ENCODE measurements at regions not wholly inside any gene's neighbourhood (a gene's known extent, or its start where the extent isn't known, plus 50 kb on each side); places are given as distances from the start of the nearest gene placed in this dataset.
"Not testable (repeated sequence)": the region's sequence is repeated elsewhere in the genome, so short reads cannot be mapped to it uniquely, and the experiment has no call there.

DNA sequence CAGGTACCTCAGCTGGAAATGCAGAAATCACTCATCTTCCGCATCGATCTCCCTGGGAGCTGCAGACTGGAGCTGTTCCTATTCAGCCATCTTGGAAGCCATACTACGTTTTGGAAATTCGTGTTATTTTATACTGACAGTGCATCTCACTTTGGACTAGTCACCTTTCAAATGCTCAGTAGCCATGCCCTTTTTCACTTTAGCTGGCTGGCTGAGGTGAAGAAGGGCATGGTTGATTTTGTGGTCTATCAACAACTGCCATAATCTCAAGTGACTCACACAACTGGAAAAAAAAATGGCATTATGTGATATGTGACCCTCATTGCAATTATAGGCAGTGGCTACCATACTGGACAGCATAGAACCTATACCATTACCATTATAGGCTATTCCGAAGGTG, 100.5 kb downstream of the CCDC71L start:
- Histone ChIP-seq H3K27ac (ENCODE audit: extremely low read depth, low read depth, low read length) (no peak overlapping the region), H3K36me3 (ENCODE audit: control insufficient read depth in 2 of 2, insufficient read depth in 1 of 2, low read length in 2 of 2) (no peaks in the 10 kb centered on the region), H3K4me3 (ENCODE audit: low read depth, low read length) (no peak overlapping the region), H3K9me3 (ENCODE audit: control insufficient read depth, insufficient read depth, low read depth, low read length) (no peaks in the 10 kb centered on the region), H3K4me1 (ENCODE audit: control insufficient read depth, insufficient read depth, low read length) (no peaks in the 10 kb centered on the region)
- POLR2A ChIA-PET: no interaction called here
- CTCF ChIA-PET: interaction anchor here (1.2 kb wide), 1 partner anchor 18 kb away, joined by 5 read pairs; no protein-coding TSS in a partner anchor
- no peak for TF ChIP-seq ZNF660 (tag by site-specific recombination; IDR thresholded peaks at IDR 0.05)

DNA sequence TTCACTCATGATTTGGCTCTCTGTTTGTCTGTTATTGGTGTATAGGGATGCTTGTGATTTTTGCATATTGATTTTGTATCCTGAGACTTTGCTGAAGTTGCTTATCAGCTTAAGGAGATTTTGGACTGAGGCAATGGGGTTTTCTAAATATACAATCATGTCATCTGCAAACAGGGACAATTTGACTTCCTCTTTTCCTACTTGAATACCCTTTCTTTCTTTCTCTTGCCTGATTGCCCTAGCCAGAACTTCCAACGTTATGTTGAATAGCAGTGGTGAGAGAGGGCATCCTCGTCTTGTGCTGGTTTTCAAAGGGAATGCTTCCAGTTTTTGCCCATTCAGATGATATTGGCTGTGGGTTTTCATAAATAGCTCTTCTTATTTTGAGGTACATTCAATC, 104.7 kb downstream of the CCDC71L start:
- H3K27ac ChIP-seq (ENCODE audit: extremely low read depth, low read depth, low read length); H3K36me3 ChIP-seq (ENCODE audit: control insufficient read depth in 2 of 2, insufficient read depth in 1 of 2, low read length in 2 of 2); H3K4me3 ChIP-seq (ENCODE audit: low read depth, low read length); H3K9me3 ChIP-seq (ENCODE audit: control insufficient read depth, insufficient read depth, low read depth, low read length); H3K4me1 ChIP-seq (ENCODE audit: control insufficient read depth, insufficient read depth, low read length); POLR2A ChIA-PET: not testable (repeated sequence)
- CTCF ChIA-PET: interaction anchor here (1.0 kb wide), 1 partner anchor 13 kb away, joined by 11 read pairs; no protein-coding TSS in a partner anchor

DNA sequence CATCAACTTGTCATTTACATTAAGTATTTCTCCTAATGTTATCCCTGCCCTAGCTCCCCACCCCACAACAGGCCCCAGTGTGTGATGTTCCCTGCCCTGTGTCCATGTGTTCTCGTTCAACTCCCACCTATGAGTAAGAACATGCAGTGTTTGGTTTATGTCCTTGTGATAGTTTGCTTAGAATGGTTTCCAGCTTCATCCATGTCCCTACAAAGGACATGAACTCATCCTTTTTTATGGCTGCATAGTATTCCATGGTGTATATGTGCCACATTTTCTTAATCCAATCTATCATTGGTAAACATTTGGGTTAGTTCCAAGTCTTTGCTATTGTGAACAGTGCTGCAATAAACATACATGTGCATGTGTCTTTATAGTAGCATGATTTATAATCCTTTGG, 106.3 kb downstream of the CCDC71L start:
- H3K36me3 ChIP-seq (ENCODE audit: control insufficient read depth in 2 of 2, insufficient read depth in 1 of 2, low read length in 2 of 2); H3K9me3 ChIP-seq (ENCODE audit: control insufficient read depth, insufficient read depth, low read depth, low read length); H3K27ac ChIP-seq (ENCODE audit: extremely low read depth, low read depth, low read length); POLR2A ChIA-PET; H3K4me3 ChIP-seq (ENCODE audit: low read depth, low read length); H3K4me1 ChIP-seq (ENCODE audit: control insufficient read depth, insufficient read depth, low read length): not testable (repeated sequence)
- CTCF ChIA-PET: interaction anchor here (2.1 kb wide), 1 partner anchor 12 kb away, joined by 11 read pairs; no protein-coding TSS in a partner anchor
- peak; percentile 68 for TF ChIP-seq ZNF146 (tag by site-specific recombination; IDR thresholded peaks at IDR 0.05)

DNA sequence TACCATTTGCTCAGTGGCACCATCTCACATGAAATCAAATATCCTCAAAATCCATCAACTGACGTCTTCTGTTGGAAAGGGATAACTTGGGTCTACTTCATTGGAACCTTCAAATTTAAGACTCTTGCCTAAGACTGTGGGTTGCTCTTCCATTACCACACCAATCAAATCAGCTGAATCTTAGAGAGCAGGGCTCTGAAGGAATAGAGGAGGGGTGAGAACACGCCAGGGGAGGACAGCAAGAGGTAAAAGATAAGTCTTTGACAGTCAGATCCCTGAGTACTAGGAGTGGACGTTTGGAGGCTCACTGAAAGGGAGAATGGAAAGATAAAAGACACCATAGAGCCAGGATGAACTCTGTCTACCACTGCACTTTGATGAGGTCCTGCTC, 107.5 kb downstream of the CCDC71L start:
- H3K9me3 ChIP-seq (ENCODE audit: control insufficient read depth, insufficient read depth, low read depth, low read length): no peaks in the 10 kb centered on the region
- no peak overlapping the region for H3K27ac ChIP-seq (ENCODE audit: extremely low read depth, low read depth, low read length)
- TF ChIP-seq, protein P1, sequence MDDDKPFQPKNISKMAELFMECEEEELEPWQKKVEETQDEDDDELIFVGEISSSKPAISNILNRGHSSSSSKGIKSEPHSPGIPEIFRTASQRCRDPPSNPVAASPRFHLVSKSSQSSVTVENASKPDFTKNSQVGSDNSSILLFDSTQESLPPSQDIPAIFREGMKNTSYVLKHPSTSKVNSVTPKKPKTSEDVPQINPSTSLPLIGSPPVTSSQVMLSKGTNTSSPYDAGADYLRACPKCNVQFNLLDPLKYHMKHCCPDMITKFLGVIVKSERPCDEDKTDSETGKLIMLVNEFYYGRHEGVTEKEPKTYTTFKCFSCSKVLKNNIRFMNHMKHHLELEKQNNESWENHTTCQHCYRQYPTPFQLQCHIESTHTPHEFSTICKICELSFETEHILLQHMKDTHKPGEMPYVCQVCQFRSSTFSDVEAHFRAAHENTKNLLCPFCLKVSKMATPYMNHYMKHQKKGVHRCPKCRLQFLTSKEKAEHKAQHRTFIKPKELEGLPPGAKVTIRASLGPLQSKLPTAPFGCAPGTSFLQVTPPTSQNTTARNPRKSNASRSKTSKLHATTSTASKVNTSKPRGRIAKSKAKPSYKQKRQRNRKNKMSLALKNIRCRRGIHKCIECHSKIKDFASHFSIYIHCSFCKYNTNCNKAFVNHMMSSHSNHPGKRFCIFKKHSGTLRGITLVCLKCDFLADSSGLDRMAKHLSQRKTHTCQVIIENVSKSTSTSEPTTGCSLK (tag by site-specific recombination; IDR thresholded peaks at IDR 0.05): no peak
- no peaks in the 10 kb centered on the region for H3K36me3 ChIP-seq (ENCODE audit: control insufficient read depth in 2 of 2, insufficient read depth in 1 of 2, low read length in 2 of 2)
- CTCF ChIA-PET: interaction anchor here (2.1 kb wide), 1 partner anchor 11 kb away, joined by 11 read pairs; no protein-coding TSS in a partner anchor
- H3K4me3 ChIP-seq (ENCODE audit: low read depth, low read length): no peak overlapping the region
- no peaks in the 10 kb centered on the region for H3K4me1 ChIP-seq (ENCODE audit: control insufficient read depth, insufficient read depth, low read length)
- POLR2A ChIA-PET: no interaction called here

DNA sequence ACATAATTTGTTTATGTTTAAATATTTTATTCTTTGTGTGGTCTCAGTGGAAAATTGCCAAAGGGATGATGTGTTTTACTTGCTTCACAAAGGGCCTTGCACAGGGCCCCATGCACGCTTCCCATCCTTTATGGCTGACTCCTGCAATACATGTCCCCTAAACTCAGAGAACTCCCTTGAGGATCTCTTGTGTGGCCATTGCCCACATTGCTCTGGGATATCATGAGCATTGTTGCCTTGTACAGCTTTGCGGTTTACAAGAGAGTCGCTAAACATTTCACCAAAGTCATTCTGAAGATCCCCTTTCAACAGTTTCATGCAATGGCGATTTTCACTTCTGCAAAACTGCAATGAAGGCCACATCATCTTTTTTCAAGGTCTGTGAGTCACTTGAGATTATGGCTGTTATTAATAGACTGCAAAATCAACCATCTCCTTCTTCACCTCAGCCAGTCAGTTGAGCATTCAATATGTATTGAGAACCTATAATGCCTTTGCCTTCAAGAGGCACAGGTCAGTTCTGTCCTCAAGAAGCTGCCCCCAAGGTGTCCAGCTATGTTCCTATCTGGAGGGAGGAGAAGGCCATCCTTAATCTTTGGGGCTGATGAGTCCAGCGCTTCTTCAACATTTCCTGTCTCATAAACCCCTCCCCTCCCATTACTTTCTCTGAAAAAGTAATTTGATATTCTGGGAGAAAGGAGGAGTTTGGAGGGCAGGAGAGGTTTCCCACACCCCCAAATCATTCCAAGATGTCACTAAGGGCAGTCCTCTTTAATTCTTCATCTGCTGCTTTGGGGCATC, 108.1 kb downstream of the CCDC71L start:
- Histone ChIP-seq H3K4me1 (ENCODE audit: control insufficient read depth, insufficient read depth, low read length) (no peaks in the 10 kb centered on the region), H3K27ac (ENCODE audit: extremely low read depth, low read depth, low read length) (no peak overlapping the region), H3K9me3 (ENCODE audit: control insufficient read depth, insufficient read depth, low read depth, low read length) (no peaks in the 10 kb centered on the region), H3K4me3 (ENCODE audit: low read depth, low read length) (no peak overlapping the region), H3K36me3 (ENCODE audit: control insufficient read depth in 2 of 2, insufficient read depth in 1 of 2, low read length in 2 of 2) (no peaks in the 10 kb centered on the region)
- ChIA-PET CTCF (interaction anchor here (0.6 to 2.1 kb wide), 2 partner anchors 10 to 140 kb away, joined by 4 to 11 read pairs; no protein-coding TSS in a partner anchor), POLR2A (no interaction called here)
- TF ChIP-seq GFI1B (tag by site-specific recombination; IDR thresholded peaks at IDR 0.05): no peak
- TF ChIP-seq, protein P2, sequence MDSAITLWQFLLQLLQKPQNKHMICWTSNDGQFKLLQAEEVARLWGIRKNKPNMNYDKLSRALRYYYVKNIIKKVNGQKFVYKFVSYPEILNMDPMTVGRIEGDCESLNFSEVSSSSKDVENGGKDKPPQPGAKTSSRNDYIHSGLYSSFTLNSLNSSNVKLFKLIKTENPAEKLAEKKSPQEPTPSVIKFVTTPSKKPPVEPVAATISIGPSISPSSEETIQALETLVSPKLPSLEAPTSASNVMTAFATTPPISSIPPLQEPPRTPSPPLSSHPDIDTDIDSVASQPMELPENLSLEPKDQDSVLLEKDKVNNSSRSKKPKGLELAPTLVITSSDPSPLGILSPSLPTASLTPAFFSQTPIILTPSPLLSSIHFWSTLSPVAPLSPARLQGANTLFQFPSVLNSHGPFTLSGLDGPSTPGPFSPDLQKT (IDR thresholded peaks at IDR 0.05; ENCODE audit: borderline replicate concordance, low read depth, low read length): no peak
- TF ChIP-seq SETDB1 (IDR thresholded peaks at IDR 0.05; ENCODE audit: insufficient read length, low read length): no peak
- TF ChIP-seq, protein P3, sequence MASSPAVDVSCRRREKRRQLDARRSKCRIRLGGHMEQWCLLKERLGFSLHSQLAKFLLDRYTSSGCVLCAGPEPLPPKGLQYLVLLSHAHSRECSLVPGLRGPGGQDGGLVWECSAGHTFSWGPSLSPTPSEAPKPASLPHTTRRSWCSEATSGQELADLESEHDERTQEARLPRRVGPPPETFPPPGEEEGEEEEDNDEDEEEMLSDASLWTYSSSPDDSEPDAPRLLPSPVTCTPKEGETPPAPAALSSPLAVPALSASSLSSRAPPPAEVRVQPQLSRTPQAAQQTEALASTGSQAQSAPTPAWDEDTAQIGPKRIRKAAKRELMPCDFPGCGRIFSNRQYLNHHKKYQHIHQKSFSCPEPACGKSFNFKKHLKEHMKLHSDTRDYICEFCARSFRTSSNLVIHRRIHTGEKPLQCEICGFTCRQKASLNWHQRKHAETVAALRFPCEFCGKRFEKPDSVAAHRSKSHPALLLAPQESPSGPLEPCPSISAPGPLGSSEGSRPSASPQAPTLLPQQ (tag by site-specific recombination; IDR thresholded peaks at IDR 0.05): no peak
- TF ChIP-seq EGR2 (tag by site-specific recombination; IDR thresholded peaks at IDR 0.05; ENCODE audit: low read depth): no peak
- no peak for TF ChIP-seq ZSCAN30 (tag by site-specific recombination; IDR thresholded peaks at IDR 0.05)
- no peak for TF ChIP-seq ZNF426 (tag by site-specific recombination; IDR thresholded peaks at IDR 0.05)
